OCI-LY3 (cell line): ENCODE measurements at regions not wholly inside any gene's neighbourhood (a gene's known extent, or its start where the extent isn't known, plus 50 kb on each side); places are given as distances from the start of the nearest gene placed in this dataset.

ENCODE experiments used
- CTCF ChIP-seq: fragments of 200-600, 300-600 bp; sonication (generic); IDR thresholded peaks from 2 replicates; pipeline ENCODE4 v1.5.1; 2014; ENCODE audit warnings: antibody characterized with exemption, low read length, low read depth
- EZH2phosphoT487 ChIP-seq: fragments of 200-600 bp; shearing (Covaris generic); IDR thresholded peaks from 2 replicates; pipeline ENCODE4 v1.6.1; 2018; ENCODE audit warnings: antibody characterized with exemption, mixed run types, low read depth

- TF ChIP-seq EZH2phosphoT487 = no peak
- TF ChIP-seq CTCF = no peak
Measured at GRCh38 chr10:61138708-61139591, 195.0 kb upstream of the RHOBTB1 start.
